Left ventricle myocardium inferior (tissue), 1 donor: ENCODE measurements at regions not wholly inside any gene's neighbourhood (a gene's known extent, or its start where the extent isn't known, plus 50 kb on each side); places are given as distances from the start of the nearest gene placed in this dataset.

Source experiments
- DNase-seq: peaks from one replicate; pipeline ENCODE4 v3.0.0-alpha.2; 2020
- H3K27ac ChIP-seq: fragments of 200-600 bp; replicated peaks from 2 replicates; pipeline ENCODE4 v1.8.0; 2021
- H3K27me3 ChIP-seq: fragments of 200-600 bp; 2 replicates; pipeline ENCODE4 v1.8.0; 2021; ENCODE audit warnings: low read depth
- H3K36me3 ChIP-seq: fragments of 200-600 bp; 2 replicates; pipeline ENCODE4 v1.8.0; 2021
- H3K4me1 ChIP-seq: fragments of 200-600 bp; 2 replicates; pipeline ENCODE4 v1.8.0; 2021
- H3K4me3 ChIP-seq: fragments of 200-600 bp; 2 replicates; pipeline ENCODE4 v1.8.0; 2021; ENCODE audit warnings: mild to moderate bottlenecking, moderate library complexity
- H3K9me3 ChIP-seq: fragments of 200-600 bp; replicated peaks from 2 replicates; pipeline ENCODE4 v1.8.0; 2021
- CTCF ChIP-seq: fragments of 200-600 bp; IDR thresholded peaks from 2 replicates; pipeline ENCODE4 v1.8.0; 2021; ENCODE audit warnings: antibody characterized with exemption, mild to moderate bottlenecking, borderline replicate concordance
- intact Hi-C: fragments of 100-400 bp; cut with micrococcal nuclease; formaldehyde crosslinking; loops from one replicate; pipeline ENCODE4 v1.11.0; 2022
- donor health status: DM: no; HTN: yes; CAD: no; lungs with severe emphysema.

- Histone ChIP-seq H3K9me3 (no peaks in the 10 kb centered on the region), H3K27me3 (no peaks in the 10 kb centered on the region), H3K36me3 (no peaks in the 10 kb centered on the region), H3K27ac (no peak overlapping the region), H3K4me3 (no peak overlapping the region), H3K4me1 (peaks cover 4% of the 10 kb centered on the region)
- no peak for DNase-seq
- intact Hi-C loops, result no loop called here
- TF ChIP-seq CTCF, result no peak
These were observed 63.7 kb upstream of the ITGA4 start for GRCh38 chr2:181393472-181393871.

DNA sequence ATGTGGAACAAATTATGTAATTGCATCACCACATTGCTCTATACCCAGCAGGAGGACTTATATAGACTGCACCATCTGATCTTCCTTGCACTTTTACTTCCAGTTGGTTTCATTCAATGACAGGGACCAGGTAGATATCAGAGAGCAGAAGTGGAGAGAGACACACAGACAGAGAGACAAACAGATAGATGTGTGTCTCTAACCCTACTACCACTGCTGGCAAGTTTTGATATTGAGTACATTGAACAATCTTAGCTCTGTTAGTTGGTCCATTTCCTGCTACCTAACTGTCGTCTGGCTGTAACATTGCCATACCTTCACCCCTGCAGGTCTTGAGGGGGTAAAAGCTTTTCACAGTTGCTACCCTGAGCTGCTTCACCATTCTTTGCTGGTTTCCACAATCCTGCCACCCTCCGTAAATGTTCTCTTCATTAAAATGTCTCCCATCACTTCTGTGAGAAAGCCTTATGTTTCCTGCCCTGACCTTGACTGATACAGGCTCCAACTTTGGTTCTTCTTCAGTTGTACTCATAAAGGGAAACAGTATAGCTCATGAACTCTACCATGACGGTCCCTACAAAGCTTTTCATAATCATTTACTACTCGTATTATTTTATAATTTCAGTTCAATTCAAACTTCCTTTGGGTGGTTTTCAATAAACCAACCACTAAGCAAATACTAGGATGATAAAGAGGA lies 62.3 kb upstream of the ITGA4 start:
- no peak for DNase-seq
- Histone ChIP-seq H3K27me3 (no peaks in the 10 kb centered on the region), H3K4me1 (peaks cover 4% of the 10 kb centered on the region), H3K27ac (no peak overlapping the region), H3K4me3 (no peak overlapping the region), H3K9me3 (no peaks in the 10 kb centered on the region), H3K36me3 (no peaks in the 10 kb centered on the region)
- TF ChIP-seq CTCF, result no peak
- intact Hi-C loops, result no loop called here

GRCh38 chr2:181395851-181396250 lies 61.3 kb upstream of the ITGA4 start:
- no peaks in the 10 kb centered on the region for H3K9me3 ChIP-seq
- no peaks in the 10 kb centered on the region for H3K27me3 ChIP-seq
- no peak for TF ChIP-seq CTCF
- peaks cover 4% of the 10 kb centered on the region for H3K4me1 ChIP-seq
- no peak for DNase-seq
- intact Hi-C loops, result no loop called here
- no peak overlapping the region for H3K4me3 ChIP-seq
- H3K36me3 ChIP-seq, result no peaks in the 10 kb centered on the region
- no peak overlapping the region for H3K27ac ChIP-seq

DNA sequence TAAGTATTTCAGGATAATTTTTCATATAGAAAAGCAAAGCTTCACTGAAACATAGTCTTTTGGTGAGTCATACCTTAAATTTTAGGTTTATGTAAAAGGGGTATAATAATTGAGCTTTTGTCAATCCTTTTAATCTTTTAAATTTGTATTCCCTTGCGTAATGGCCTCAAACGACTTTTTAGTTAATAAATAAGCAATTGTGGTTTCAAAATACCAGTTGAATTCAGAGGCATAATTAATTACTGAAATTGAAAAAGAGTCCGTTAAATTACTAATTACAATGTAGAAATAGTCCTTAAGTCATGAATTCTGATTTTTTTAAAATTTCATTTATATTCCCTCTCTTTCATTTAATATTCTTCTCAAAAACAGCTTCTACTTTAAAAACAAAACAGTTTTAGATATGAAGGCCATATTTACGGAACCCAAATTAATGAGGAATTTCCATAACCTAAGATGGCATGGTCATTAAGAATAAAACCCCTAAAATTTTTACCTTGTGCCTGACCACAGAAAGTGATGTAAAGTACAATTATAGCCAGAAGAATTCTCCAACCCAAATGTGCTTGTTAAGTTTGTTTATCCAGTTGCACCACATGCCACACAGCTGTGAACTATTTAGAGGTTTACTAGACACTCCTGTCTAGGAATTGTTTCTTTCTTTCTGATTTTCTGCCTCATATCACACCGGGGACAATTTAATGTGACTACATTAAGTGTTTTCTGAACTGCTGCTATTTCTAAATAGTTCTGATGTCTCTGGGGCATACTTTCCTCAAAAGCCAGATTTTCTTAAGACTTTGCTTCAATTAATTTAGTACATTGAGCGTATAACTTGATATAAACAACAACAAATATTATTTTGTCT lies 60.7 kb upstream of the ITGA4 start:
- Histone ChIP-seq H3K27ac (no peak overlapping the region), H3K9me3 (no peaks in the 10 kb centered on the region), H3K4me3 (no peak overlapping the region), H3K27me3 (no peaks in the 10 kb centered on the region), H3K36me3 (no peaks in the 10 kb centered on the region), H3K4me1 (peaks cover 4% of the 10 kb centered on the region)
- no peak for TF ChIP-seq CTCF
- intact Hi-C loops, result no loop called here
- DNase-seq, result no peak

DNA sequence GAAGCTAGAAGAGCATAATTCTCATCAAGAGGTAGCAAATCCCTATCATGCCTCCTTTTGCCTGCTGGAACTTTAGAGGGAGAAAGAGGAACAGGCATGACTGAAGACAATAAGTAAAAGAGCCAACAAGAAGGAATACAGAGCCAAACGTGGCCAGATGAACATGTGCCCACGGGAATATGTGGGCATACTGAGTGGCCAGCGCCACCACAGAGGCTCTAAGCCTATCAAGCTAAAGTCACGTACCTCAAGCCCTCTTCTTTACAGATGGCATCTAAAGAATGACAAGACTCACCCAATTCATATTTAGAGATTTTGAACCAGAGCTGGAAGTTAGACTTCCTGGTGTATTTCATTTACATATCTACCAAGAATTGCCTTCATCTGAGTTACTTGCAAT lies 59.9 kb upstream of the ITGA4 start:
- Histone ChIP-seq H3K4me1 (peaks cover 4% of the 10 kb centered on the region), H3K27me3 (no peaks in the 10 kb centered on the region), H3K9me3 (no peaks in the 10 kb centered on the region), H3K27ac (no peak overlapping the region), H3K36me3 (no peaks in the 10 kb centered on the region), H3K4me3 (no peak overlapping the region)
- no peak for DNase-seq
- intact Hi-C loops, result no loop called here
- no peak for TF ChIP-seq CTCF
